Renal cortical epithelial cell (primary cell): ENCODE measurements at regions not wholly inside any gene's neighbourhood (a gene's known extent, or its start where the extent isn't known, plus 50 kb on each side); places are given as distances from the start of the nearest gene placed in this dataset.
"Not testable (repeated sequence)": the region's sequence is repeated elsewhere in the genome, so short reads cannot be mapped to it uniquely, and the experiment has no call there.

Experiments
- DNase-seq: peaks from one replicate; pipeline ENCODE4 v3.0.0-alpha.2; 2011; ENCODE audit warnings: low read depth

GRCh38 chr2:48189552-48190228 lies 124.8 kb upstream of the FOXN2 start:
- DNase-seq = no peak

- no peak for DNase-seq
These were observed 124.3 kb upstream of the FOXN2 start for GRCh38 chr2:48190230-48190629.

GRCh38 chr2:48194641-48195040 lies 119.8 kb upstream of the FOXN2 start:
- no peak for DNase-seq

- no peak for DNase-seq
These were observed 119.3 kb upstream of the FOXN2 start for GRCh38 chr2:48195169-48195568.

GRCh38 chr2:48197618-48198017 lies 116.9 kb upstream of the FOXN2 start:
- DNase-seq = no peak

GRCh38 chr2:48198371-48198770 lies 116.1 kb upstream of the FOXN2 start:
- DNase-seq = no peak

GRCh38 chr2:48199070-48199469 lies 115.4 kb upstream of the FOXN2 start:
- DNase-seq = no peak

- DNase-seq = no peak
These were observed 113.7 kb upstream of the FOXN2 start for GRCh38 chr2:48200620-48201293.

GRCh38 chr2:48201435-48201834 lies 113.0 kb upstream of the FOXN2 start:
- DNase-seq = not testable (repeated sequence)

GRCh38 chr2:48202863-48203642 lies 111.4 kb upstream of the FOXN2 start:
- no peak for DNase-seq

GRCh38 chr2:48203668-48204067 lies 110.8 kb upstream of the FOXN2 start:
- no peak for DNase-seq

GRCh38 chr2:48204750-48205136 lies 109.7 kb upstream of the FOXN2 start:
- no peak for DNase-seq

- no peak for DNase-seq
These were observed 109.2 kb upstream of the FOXN2 start for GRCh38 chr2:48205137-48205798.

- DNase-seq = not testable (repeated sequence)
These were observed 108.3 kb upstream of the FOXN2 start for GRCh38 chr2:48206056-48206656.

GRCh38 chr2:48207201-48207641 lies 107.3 kb upstream of the FOXN2 start:
- no peak for DNase-seq

GRCh38 chr2:48207851-48208250 lies 106.6 kb upstream of the FOXN2 start:
- no peak for DNase-seq

GRCh38 chr2:48209214-48209885 lies 105.1 kb upstream of the FOXN2 start:
- peak; percentile 5 for DNase-seq

- DNase-seq = no peak
These were observed 104.3 kb upstream of the FOXN2 start for GRCh38 chr2:48210189-48210588.

GRCh38 chr2:48213646-48214045 lies 100.8 kb upstream of the FOXN2 start:
- no peak for DNase-seq

- no peak for DNase-seq
These were observed 96.3 kb upstream of the FOXN2 start for GRCh38 chr2:48218169-48218568.

GRCh38 chr2:48219234-48219554 lies 95.3 kb upstream of the FOXN2 start:
- DNase-seq = no peak
